ENCODE measurements at regions not wholly inside any gene's neighbourhood (a gene's known extent, or its start where the extent isn't known, plus 50 kb on each side); places are given as distances from the start of the nearest gene placed in this dataset.

- no peaks in the 10 kb centered on the region for H3K79me2 ChIP-seq (ENCODE audit: insufficient read depth, low read length)
- no peak overlapping the region for H3K4me2 ChIP-seq (ENCODE audit: low read length)
- H3K9ac ChIP-seq (ENCODE audit: low read length), result no peak overlapping the region
- TF ChIP-seq EZH2 (IDR thresholded peaks at IDR 0.05; ENCODE audit: insufficient read depth, low read length), result no peak
- TF ChIP-seq, protein P1, sequence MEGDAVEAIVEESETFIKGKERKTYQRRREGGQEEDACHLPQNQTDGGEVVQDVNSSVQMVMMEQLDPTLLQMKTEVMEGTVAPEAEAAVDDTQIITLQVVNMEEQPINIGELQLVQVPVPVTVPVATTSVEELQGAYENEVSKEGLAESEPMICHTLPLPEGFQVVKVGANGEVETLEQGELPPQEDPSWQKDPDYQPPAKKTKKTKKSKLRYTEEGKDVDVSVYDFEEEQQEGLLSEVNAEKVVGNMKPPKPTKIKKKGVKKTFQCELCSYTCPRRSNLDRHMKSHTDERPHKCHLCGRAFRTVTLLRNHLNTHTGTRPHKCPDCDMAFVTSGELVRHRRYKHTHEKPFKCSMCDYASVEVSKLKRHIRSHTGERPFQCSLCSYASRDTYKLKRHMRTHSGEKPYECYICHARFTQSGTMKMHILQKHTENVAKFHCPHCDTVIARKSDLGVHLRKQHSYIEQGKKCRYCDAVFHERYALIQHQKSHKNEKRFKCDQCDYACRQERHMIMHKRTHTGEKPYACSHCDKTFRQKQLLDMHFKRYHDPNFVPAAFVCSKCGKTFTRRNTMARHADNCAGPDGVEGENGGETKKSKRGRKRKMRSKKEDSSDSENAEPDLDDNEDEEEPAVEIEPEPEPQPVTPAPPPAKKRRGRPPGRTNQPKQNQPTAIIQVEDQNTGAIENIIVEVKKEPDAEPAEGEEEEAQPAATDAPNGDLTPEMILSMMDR (IDR thresholded peaks at IDR 0.05; ENCODE audit: insufficient read depth, low read depth, low read length), result no peak
- peaks cover 9% of the 10 kb centered on the region for H3K36me3 ChIP-seq (ENCODE audit: insufficient read depth, low read length)
- H3K9me3 Mint-ChIP-seq (ENCODE audit: unreplicated experiment), result no peaks in the 10 kb centered on the region
- no peaks in the 10 kb centered on the region for H3K27me3 Mint-ChIP-seq (ENCODE audit: low read depth, unreplicated experiment)
- no peak for DNase-seq (ENCODE audit: low read depth)
- FAIRE-seq, result no peak
- H3K4me3 Mint-ChIP-seq (ENCODE audit: unreplicated experiment), result no peak overlapping the region
- H3K9me3 ChIP-seq (ENCODE audit: insufficient read depth, low read depth, low read length), result no peaks in the 10 kb centered on the region
- no peak overlapping the region for H3K4me3 ChIP-seq (ENCODE audit: insufficient read depth, low read depth, low read length)
- H3K27me3 ChIP-seq (ENCODE audit: insufficient read depth, low read length), result no peaks in the 10 kb centered on the region
- H2AFZ ChIP-seq (ENCODE audit: low read depth, low read length), result no peak overlapping the region
- no peak overlapping the region for H3K27ac ChIP-seq (ENCODE audit: low read depth, low read length)
- no peaks in the 10 kb centered on the region for H4K20me1 ChIP-seq (ENCODE audit: insufficient read depth, low read length)
- no peaks in the 10 kb centered on the region for H3K4me1 ChIP-seq (ENCODE audit: insufficient read depth, low read length)
- H3K4me1 Mint-ChIP-seq (ENCODE audit: low read depth, unreplicated experiment), result no peaks in the 10 kb centered on the region
- H3K27ac Mint-ChIP-seq (ENCODE audit: unreplicated experiment), result no peak overlapping the region
- H3K36me3 Mint-ChIP-seq (ENCODE audit: low read depth, unreplicated experiment), result peaks cover 7% of the 10 kb centered on the region
Measured at GRCh38 chr21:28877318-28877884, 115.3 kb downstream of the LTN1 start.

DNA sequence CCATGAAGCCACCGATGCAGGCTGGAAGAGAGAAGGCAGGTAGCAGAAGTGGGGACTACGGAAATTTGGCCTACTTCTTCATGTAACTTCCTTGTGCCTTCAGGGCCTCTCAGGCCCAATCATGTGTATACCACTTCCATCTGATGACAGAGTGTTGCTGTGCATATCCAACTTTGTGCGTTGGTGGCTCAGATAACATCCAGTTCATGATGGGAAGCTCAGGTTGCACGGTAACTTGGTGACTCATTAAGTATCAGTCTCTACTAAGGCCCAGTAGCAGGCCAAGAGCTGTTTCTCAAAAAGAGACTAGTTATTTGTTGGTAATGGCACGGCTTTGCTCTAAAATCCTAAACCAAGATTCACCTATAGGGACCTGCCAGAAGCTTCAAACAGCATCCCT, 117.6 kb downstream of the LTN1 start:
- Mint-ChIP-seq H3K9me3 (ENCODE audit: unreplicated experiment) (no peaks in the 10 kb centered on the region), H3K4me1 (ENCODE audit: low read depth, unreplicated experiment) (peaks cover 5% of the 10 kb centered on the region), H3K36me3 (ENCODE audit: low read depth, unreplicated experiment) (peaks cover 7% of the 10 kb centered on the region), H3K27ac (ENCODE audit: unreplicated experiment) (no peak overlapping the region), H3K27me3 (ENCODE audit: low read depth, unreplicated experiment) (no peaks in the 10 kb centered on the region), H3K4me3 (ENCODE audit: unreplicated experiment) (no peak overlapping the region)
- no peak overlapping the region for H3K4me3 ChIP-seq (ENCODE audit: insufficient read depth, low read depth, low read length)
- H3K27me3 ChIP-seq (ENCODE audit: insufficient read depth, low read length), result no peaks in the 10 kb centered on the region
- no peak for DNase-seq (ENCODE audit: low read depth)
- no peaks in the 10 kb centered on the region for H3K9me3 ChIP-seq (ENCODE audit: insufficient read depth, low read depth, low read length)
- FAIRE-seq, result no peak
- no peak overlapping the region for H3K27ac ChIP-seq (ENCODE audit: low read depth, low read length)
- no peak for TF ChIP-seq EZH2 (IDR thresholded peaks at IDR 0.05; ENCODE audit: insufficient read depth, low read length)
- TF ChIP-seq, protein P1 (IDR thresholded peaks at IDR 0.05; ENCODE audit: insufficient read depth, low read depth, low read length), result no peak
- no peak overlapping the region for H3K4me2 ChIP-seq (ENCODE audit: low read length)
- H4K20me1 ChIP-seq (ENCODE audit: insufficient read depth, low read length), result no peaks in the 10 kb centered on the region
- H3K4me1 ChIP-seq (ENCODE audit: insufficient read depth, low read length), result no peaks in the 10 kb centered on the region
- peaks cover 5% of the 10 kb centered on the region for H3K36me3 ChIP-seq (ENCODE audit: insufficient read depth, low read length)
- no peaks in the 10 kb centered on the region for H3K79me2 ChIP-seq (ENCODE audit: insufficient read depth, low read length)
- H2AFZ ChIP-seq (ENCODE audit: low read depth, low read length), result no peak overlapping the region
- H3K9ac ChIP-seq (ENCODE audit: low read length), result no peak overlapping the region

GRCh38 chr21:28872218-28872617, 120.5 kb downstream of the LTN1 start:
- peaks cover 5% of the 10 kb centered on the region for H3K36me3 ChIP-seq (ENCODE audit: insufficient read depth, low read length)
- TF ChIP-seq EZH2 (IDR thresholded peaks at IDR 0.05; ENCODE audit: insufficient read depth, low read length), result no peak
- TF ChIP-seq, protein P1 (IDR thresholded peaks at IDR 0.05; ENCODE audit: insufficient read depth, low read depth, low read length), result no peak
- H3K4me1 ChIP-seq (ENCODE audit: insufficient read depth, low read length), result peaks cover 2% of the 10 kb centered on the region
- H3K4me3 Mint-ChIP-seq (ENCODE audit: unreplicated experiment), result no peak overlapping the region
- no peak overlapping the region for H3K27ac ChIP-seq (ENCODE audit: low read depth, low read length)
- H3K4me1 Mint-ChIP-seq (ENCODE audit: low read depth, unreplicated experiment), result peaks cover 5% of the 10 kb centered on the region
- no peaks in the 10 kb centered on the region for H3K9me3 ChIP-seq (ENCODE audit: insufficient read depth, low read depth, low read length)
- H3K27me3 Mint-ChIP-seq (ENCODE audit: low read depth, unreplicated experiment), result no peaks in the 10 kb centered on the region
- DNase-seq (ENCODE audit: low read depth) (no peak), FAIRE-seq (no peak)
- H3K27me3 ChIP-seq (ENCODE audit: insufficient read depth, low read length), result no peaks in the 10 kb centered on the region
- no peaks in the 10 kb centered on the region for H3K9me3 Mint-ChIP-seq (ENCODE audit: unreplicated experiment)
- H3K4me3 ChIP-seq (ENCODE audit: insufficient read depth, low read depth, low read length), result no peak overlapping the region
- peaks cover 7% of the 10 kb centered on the region for H3K36me3 Mint-ChIP-seq (ENCODE audit: low read depth, unreplicated experiment)
- H2AFZ ChIP-seq (ENCODE audit: low read depth, low read length), result no peak overlapping the region
- H3K4me2 ChIP-seq (ENCODE audit: low read length), result no peak overlapping the region
- H3K79me2 ChIP-seq (ENCODE audit: insufficient read depth, low read length), result no peaks in the 10 kb centered on the region
- no peak overlapping the region for H3K9ac ChIP-seq (ENCODE audit: low read length)
- H3K27ac Mint-ChIP-seq (ENCODE audit: unreplicated experiment), result no peak overlapping the region
- no peaks in the 10 kb centered on the region for H4K20me1 ChIP-seq (ENCODE audit: insufficient read depth, low read length)
